ENCODE measurements at regions not wholly inside any gene's neighbourhood (a gene's known extent, or its start where the extent isn't known, plus 50 kb on each side); places are given as distances from the start of the nearest gene placed in this dataset.
"Not testable (repeated sequence)": the region's sequence is repeated elsewhere in the genome, so short reads cannot be mapped to it uniquely, and the experiment has no call there.

DNA sequence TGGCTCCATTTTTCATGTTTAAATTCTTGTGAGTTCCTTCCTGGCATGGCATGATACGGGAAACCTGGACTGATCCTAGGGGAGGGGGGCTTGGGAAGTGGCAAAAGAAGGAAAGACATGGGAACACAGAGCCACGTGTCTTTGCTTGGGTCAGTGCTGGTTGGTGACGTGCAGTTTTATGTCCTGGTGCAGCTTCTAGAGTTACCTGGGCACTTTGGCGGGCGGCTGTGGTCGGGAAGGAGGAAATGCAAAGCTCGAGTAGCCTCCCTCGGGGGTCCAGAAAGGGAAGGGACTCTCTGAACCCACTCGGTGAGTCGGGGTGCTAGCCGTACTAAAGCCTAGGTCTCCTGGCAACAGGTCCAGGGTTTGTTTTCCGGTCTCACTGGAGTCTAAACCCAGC, 94.6 kb downstream of the APOB start:
- no peak for DNase-seq (ENCODE audit: low read depth)

DNA sequence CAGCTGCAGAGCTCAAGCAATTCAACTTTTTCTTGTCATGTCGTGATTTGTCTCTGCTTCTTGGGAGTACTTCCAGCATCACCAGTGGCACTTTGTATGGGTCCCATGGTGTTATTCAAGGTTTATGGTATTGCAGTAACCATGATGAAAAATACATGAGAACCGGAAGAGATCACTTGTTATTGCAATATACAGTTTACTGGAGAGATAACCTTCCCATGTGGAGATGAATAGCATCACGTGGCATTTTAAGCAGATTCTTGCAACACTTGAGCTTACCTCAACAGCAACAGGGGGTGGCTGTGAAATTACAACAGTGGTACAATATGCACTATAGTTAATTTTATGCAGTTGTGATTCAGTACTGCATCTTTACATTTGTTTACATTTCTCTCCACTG, 97.4 kb downstream of the APOB start:
- DNase-seq (ENCODE audit: low read depth), result no peak

DNA sequence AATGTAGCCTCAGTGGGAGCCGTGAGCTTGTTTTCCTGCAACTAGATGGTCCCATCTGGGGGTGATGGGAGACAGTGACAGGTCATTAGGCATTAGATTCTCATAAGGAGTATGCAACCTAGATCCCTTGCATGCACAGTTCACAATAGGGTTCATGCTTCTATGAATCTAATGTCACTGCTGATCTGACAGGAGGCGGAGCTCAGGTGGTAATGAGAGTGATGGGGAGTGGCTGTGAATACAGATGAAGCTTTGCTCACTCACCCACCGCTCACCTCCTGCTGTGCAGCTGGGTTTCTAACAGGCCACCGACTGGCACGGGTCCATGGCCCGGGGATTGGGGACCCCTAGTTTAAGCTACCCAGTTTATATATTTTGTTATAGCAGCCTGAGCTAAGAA, 100.2 kb downstream of the APOB start:
- DNase-seq (ENCODE audit: low read depth), result not testable (repeated sequence)

DNA sequence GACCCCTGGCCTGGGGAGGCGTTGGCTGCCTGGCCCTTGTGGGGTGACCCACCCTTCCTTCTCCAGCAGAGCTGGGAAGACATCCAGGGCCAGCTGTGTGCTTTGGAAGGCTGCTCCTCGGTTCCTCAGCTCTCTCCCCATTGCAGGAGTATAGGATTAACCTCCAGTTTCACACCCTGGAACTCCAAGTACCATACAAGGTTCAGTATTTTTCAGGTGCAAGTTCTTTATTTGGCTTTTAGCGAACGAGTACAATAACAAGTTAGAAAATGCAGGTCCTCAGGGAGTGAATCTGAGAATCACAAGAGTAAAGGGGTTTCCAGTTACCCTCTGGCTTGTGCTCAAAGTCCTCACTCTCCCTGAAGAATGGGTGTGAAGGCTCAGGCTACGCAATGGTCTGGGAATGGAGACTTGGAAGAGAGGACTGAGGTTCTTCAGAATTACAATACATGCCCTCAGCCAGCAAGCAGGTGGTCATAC, 101.2 kb downstream of the APOB start:
- DNase-seq (ENCODE audit: low read depth), result no peak

DNA sequence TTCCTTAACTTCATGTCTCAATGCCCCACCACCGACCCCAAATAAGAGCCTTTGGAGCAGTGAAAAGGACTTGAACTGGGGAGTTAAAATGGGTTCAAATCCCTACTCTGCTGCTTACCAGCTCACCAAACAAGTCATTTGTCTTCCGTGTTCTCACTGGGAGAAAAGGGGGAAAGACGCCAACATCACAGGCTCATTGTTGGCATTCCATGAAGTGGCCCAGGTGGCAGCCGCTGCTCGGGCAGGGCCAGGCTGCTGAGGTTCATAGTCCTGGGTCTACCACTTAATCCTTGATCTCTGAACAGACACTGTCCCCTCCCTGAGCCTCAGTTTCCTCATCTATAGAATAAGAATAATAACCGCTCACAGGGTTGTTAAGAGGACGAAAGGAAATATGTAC, 103.0 kb downstream of the APOB start:
- no peak for DNase-seq (ENCODE audit: low read depth)

DNA sequence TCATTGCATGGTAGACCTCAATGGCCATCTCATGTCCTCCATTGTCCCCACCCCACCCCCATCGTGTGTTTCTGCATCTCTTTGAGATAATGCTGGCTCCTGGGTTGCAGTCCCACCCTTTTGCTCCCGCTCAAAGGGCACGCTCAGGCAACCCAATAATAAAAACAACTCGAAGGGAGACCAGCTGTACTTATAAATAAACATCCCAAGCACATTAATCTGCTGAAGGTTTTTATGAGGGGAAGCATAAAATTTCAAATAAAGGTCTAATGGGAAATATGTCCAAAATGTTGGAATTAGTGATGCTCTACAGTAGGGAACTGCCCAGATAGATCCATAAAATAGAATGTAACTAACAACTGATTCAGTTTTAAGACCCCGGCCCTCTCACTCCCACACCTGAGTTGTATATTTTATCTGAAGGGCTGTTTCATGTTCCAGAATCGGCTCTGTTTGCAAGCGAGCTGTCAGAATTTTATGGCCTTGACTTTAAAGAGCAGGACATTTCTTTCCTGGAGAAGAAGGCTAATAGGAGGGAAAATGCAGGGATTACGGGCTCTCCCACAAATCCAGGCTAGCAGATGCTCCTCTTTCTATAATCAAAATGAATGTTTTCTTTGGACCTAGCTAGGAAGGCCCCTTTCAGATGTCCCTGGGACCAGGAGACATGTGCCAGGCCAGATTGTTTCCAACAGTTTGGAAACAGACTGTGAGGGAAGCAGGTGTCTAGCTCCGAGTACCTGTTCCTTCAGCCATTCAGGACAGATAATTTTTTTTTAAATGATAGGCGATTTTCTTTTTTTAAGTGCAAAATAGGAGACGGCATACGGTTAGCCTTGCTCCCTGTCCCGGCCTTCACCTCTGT, 103.7 kb downstream of the APOB start:
- no peak for DNase-seq (ENCODE audit: low read depth)

DNA sequence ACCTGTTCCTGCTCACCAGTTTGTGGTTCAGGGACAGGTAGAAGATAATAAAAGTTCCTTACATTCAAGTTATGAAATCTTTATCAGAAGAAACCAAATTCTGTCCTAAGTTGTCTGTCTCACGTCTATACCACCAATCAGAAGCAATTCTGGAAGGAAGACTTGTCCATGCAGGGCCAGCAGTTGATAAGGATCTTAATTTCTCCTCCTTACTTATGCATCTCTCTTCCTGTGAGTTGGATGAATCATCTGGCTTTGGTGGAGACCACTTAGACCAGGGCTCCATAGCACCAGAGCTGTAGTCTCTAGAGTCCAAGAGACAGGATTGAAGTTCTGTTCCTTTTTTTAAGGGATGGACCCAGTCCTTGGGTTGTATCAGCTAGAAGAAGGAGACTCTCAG, 106.5 kb downstream of the APOB start:
- DNase-seq (ENCODE audit: low read depth), result no peak

DNA sequence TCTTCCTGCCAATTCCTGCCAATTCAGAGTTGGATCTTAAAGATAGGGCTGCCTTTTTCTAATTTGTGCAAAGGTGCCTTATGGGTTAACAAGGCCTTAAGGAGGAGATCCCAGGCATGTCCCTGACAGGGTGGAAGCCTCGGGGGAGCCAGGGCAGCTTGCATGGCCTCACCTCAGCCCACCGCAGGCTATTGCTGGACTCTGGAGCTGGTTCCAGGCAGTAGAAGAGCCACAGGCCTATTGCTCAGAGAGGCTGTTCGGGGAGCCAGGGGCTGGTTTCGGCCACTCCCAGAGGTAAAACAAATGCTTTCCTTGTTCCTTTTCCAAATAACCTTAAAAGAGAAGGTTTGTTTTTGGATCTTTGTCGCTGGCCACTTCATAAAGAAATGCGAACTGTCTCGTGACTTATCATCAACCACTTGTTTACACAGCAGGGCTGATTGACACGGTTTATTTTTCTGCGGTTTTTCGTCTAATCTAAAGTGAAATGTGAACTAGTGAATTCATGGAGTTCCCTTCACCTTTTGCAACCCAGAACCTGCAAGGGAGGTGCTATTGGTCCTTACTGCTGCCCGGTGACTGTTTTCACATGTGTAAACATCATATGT, 108.6 kb downstream of the APOB start:
- no peak for DNase-seq (ENCODE audit: low read depth)

DNA sequence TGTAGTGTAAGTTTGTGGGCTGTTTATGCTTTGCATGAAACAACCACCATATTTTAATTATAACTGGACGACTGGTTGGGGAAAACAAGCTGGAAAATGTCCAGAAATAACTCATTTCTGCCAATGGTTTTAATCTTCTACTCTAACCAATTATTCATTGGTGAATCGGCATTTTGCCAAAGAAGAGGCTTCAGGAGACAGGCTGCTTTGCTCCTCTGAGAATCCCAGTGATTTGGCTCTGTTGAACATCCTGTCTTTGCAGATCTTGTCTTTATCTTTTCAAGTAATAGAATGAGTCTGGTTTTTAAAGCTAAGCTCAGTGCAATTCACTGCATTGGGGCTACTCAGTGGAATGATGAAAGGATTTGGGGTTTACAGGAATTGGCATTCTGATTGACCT, 109.6 kb downstream of the APOB start:
- no peak for DNase-seq (ENCODE audit: low read depth)

DNA sequence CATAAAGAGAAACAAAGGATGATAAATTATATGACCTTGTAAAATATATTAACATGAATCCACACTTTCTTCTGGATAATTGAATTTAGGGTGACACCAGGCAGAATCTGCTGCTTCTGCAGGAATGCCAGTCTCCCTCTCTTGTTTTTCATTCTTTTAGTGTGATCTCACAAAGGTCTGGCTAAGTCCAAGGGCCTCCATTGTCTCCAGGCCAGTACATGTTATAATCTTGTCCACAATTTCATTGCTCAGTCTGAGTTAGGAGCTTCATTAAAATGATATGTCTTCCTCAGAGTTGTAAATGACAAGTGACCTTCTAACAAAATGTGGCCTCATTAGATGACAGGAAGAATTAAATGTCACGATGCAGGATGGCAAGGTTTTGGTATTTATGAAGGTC, 110.2 kb downstream of the APOB start:
- peak; percentile 16 for DNase-seq (ENCODE audit: low read depth)

DNA sequence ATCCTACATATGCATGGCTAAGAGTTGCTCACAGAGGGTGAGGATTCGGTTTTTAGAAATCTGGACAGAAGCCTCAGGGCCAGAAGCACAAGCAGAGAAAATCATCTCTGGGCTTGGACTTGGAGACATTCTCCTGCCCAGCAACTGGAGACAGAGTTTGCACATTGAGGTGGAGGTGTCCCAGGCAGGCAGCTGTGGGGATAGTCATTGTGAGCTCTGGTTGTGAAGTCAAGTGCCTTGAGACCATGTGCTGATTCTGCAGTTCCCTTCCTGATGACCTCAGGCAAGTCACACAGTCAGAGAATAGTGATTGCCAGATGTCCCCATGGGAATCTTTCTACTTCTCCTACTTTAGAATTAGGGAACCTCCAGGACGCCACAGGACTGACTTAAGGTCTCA, 108.4 kb upstream of the LDAH start:
- no peak for DNase-seq (ENCODE audit: low read depth)

DNA sequence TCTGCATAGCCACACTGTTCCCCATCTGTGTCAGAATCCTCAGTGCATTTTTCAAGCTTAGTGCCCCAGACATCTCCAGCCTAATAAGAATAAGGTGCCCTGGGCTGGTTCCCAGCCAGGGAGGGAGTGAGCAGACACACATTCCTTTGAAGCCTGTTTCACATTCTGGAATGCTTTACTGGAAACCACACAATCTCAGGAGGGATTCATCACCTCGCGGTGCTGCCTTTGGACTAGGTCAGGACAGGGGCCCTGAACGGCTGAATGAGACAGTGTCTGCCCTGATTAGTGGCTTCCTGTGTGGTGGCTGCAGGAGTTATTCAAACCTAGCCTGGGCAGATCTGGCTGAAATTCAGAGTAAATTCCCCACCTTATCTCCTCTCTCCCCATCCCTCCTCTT, 108.0 kb upstream of the LDAH start:
- peak; percentile 34 for DNase-seq (ENCODE audit: low read depth)

DNA sequence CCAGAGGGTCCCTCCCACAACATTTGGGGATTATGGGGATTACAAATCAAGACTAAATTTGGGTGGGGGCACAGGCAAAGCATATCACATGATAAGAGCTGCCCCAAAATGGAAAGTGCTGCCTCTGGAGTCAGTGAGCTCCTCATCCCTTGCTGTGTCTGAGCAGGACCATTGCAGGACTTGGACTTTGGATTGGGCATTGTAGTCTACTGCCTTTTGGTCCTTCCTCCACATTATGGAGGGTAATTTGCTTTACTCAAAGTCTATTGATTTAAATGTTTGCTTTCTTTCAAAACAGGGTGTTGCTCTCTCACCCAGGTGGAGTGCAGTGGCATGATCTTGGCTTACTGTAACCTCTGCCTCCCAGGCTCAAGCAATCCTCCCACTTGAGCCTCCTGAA, 106.8 kb upstream of the LDAH start:
- no peak for DNase-seq (ENCODE audit: low read depth)

DNA sequence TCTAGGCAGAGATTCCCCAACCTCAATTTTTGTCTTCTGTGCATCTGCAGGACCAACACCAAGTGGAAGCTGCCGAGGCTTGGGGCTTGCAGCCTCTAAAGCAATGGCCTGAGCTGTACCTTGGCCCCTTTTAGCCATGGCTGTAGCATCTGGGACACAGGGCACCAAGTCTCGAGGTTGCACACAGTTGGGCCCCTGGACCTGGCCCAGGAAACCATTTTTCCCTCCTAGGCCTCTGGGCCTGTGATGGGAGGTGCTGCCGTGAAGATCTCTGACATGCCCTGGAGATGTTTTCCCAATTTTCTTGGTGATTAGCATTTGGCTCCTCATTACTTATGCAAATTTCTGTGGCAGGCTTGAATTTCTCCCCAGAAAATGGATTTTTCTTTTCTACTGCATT, 105.7 kb upstream of the LDAH start:
- DNase-seq (ENCODE audit: low read depth), result no peak

DNA sequence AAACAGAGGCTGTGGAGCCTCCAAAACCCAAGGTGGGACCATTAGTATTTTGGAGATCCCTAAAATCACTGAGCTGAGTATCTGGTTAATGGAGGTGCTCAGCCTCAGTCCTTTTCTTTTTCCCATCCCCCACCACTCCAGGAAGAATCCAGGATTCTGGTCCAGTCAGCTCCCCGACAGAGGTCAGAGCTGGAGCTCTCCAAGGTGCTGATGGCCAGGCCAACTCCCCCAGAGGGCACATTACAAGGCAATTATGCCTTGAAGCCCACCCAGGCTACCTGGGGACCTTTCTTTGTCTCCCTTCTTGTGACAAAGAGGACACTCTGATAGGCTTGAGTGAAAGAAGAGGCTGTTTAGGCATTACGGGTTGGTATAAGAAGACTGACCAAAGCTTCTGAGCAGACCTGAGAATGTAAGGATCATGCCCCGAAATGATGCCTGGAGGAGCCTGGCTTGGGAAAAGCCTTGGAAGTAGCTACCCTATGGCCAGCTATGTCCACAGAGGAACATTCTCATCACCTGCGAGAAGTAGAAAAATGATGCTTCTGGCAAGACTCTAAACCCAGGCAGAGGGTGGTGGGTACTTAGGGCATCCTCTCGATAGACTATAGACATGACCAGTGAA, 102.5 kb upstream of the LDAH start:
- no peak for DNase-seq (ENCODE audit: low read depth)

DNA sequence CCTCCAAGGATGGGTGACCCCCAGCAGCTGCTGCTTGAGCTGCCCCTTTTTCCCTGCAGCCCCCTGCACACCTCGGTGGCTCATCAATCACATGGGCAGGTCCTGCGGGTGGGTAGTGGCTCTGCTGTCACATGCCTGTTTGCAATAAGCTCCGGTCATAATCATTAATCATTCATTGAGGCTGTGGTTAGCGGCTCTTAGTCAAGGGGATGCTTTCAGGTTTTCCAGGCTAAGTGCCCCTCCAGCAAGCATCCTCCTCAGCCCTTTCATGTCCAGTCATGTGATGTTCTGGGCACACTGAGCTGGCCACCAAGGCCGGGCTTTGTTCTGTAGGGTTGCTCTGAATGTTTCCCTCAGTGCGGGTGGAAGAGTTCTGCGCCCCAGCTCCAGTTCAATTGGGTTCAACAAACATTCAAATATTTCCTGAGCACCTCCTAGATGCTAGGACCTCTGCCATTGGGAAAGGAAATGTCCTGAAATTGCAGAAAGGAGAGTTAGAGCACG, 96.4 kb upstream of the LDAH start:
- no peak for DNase-seq (ENCODE audit: low read depth)

DNA sequence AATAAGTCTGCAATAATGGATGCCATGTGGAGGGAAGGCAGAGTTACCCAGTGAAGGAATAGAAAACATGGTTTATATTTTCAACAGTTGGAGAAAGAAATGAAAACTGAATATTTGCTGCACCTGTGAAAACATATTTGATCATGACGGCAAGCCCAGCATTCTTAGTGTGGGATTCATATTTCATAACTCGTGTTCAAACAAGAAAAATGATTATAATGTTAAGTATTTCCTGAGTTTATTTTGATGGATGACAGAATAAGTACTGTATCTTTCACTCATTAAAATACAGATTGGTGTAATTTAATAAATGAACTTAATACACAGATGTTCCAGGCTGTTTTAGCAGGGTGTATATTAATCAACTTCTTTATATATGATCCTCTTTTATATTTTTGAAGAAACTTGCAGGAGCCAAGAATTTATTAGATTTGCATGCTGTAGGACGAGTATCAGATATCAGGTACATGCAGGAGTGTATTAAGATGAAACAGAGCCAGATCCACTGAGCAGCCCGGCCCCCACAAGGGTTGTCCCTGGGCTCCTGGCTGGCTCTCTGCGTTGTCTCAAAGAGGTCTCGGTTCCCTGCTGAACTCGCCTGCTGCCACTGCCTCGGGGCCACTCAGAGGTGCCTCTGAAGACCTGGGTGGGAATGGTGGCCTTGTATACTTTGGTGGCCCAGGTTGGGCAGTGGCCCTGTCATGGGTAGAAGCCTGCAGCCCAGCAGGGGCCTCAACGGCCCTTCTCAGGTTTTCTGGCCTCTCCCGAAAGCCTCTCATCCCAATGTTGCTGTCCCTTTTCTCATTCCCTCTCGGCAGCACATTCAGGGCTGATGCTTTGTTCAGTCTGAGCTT, 95.0 kb upstream of the LDAH start:
- DNase-seq (ENCODE audit: low read depth), result no peak

DNA sequence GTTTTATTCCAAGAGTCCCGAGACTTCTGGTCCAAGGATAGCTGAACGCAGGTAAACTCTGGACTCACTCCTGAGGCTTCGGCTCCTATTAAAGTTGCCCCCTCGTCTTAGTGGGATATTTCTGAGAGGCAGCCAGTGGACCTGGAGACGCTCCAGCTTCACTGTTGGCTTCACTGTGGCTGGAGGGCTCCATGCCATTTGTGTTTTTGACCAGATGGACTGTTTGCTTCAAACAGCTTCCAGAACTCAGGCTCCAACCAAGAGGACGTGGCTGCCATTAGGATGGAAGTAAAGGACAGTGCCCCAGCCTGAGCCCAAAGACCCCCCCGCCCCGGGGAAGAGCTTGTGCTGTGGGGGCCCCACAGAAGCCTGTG, 94.4 kb upstream of the LDAH start:
- DNase-seq (ENCODE audit: low read depth), result no peak

DNA sequence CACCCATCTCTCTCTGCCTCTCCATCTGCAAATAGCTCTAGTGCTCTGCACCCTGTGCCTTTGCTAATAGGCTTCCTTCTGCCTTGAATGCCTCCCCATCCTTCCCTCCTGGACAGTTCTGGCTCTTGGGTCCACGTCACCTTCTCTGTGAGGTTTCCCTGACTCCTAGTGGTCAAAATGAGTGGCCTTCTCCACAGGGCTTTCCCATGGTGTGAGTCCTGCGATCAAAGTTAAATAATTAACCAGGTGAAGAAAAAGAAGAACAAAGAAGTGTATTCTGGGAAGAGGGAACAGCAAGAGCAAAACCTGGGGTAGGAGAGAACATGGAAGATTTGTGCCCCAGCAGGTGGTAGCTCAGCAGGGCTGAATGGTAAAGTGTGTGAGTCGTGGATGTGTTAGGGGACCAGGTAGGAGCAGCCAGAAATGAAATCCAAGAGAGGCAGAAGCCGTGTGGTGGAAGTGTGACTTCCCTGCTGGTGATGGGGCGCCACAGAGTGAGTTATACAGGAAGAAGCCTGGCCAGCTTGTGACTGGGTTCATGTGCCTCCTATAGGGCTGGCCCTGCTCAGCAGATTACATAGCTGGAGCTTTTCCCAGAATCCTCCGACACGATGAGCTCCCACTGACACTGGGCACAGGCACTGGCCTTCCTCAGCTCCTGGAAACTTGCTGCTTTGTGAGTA, 93.8 kb upstream of the LDAH start:
- DNase-seq (ENCODE audit: low read depth), result no peak

DNA sequence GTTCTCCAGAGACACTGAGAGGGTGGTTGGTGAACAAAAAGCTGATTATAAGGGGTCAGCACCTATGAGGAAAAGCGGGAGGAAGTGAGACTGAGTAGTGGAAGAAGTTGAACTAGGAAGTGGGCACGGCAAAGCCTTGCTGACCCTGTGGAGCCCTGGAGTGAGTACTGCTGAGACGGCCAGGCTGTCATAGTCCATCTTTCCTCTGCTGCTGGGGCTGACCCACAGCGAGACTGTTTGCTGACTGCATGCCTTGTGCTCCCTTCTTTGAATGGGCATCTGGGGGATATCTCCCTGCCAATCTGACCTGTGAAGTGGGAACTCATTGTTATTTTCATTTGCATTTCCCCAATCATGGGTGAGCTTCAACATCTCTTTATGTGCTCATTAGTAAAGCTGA, 92.4 kb upstream of the LDAH start:
- no peak for DNase-seq (ENCODE audit: low read depth)

DNA sequence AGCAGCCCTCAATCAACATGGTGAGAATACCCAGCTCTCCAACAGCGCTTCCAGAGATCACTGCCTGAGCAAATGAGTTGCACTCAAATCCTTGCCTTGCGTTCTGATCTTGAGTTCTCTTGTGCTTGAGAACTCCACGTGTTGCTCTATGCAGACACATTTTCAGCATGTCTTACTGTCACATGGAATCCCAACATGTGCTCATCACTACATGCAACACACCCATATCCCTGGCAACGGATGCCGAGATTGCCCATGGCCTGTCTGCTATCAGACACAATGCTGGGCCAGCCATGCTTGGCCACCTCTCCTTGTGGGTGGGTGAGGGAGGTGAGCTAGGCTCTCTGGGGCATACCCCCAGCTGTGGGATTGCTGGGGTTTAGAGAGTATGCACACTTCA, 91.9 kb upstream of the LDAH start:
- DNase-seq (ENCODE audit: low read depth), result no peak

DNA sequence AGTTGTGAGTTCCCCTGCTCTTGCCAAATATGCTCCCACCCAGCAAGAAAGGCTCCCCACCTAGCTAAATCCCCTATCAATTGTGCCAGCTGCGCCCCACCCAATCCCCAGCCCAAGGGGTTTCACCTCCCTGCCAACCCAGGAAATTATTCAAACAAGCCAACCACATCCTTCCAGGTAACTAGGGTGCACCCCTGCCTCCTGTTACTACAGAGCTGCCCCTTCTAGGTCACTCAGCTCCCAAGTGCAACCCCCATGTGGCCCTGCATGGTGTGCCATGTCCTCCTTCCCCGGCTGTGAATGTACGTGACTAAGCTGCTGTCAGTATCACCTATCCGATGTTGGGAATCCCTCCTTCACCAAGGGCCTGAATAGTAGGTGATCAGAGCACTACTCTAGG, 91.2 kb upstream of the LDAH start:
- DNase-seq (ENCODE audit: low read depth), result no peak

Measured in GM04503 (cell line).